GM21390 (cell line): ENCODE measurements at regions not wholly inside any gene's neighbourhood (a gene's known extent, or its start where the extent isn't known, plus 50 kb on each side); places are given as distances from the start of the nearest gene placed in this dataset.

ENCODE experiments used
- ATAC-seq: cut with Tn5 transposase; IDR thresholded peaks from one replicate; pipeline ENCODE4 v1.9.1; 2021; ENCODE audit not compliant: unreplicated experiment

GRCh38 chr3:162491952-162492351 is 995.3 kb downstream of the OTOL1 start:
- no peak for ATAC-seq

GRCh38 chr3:162492446-162493081 is 996.0 kb downstream of the OTOL1 start:
- ATAC-seq, result no peak

GRCh38 chr3:162498626-162499025 is 1002.0 kb downstream of the OTOL1 start:
- ATAC-seq, result no peak

GRCh38 chr3:162507397-162507796 is 1010.8 kb downstream of the OTOL1 start:
- ATAC-seq, result no peak

GRCh38 chr3:162512488-162512887 is 1015.9 kb downstream of the OTOL1 start:
- no peak for ATAC-seq

- no peak for ATAC-seq
Measured at GRCh38 chr3:162517110-162517509, 1020.5 kb downstream of the OTOL1 start.

- ATAC-seq, result no peak
Measured at GRCh38 chr3:162521669-162522068, 1025.1 kb downstream of the OTOL1 start.

- ATAC-seq, result no peak
Measured at GRCh38 chr3:162525066-162525742, 1028.6 kb downstream of the OTOL1 start.

GRCh38 chr3:162525771-162526170 is 1029.2 kb downstream of the OTOL1 start:
- no peak for ATAC-seq

- ATAC-seq, result no peak
Measured at GRCh38 chr3:162534431-162534830, 1037.8 kb downstream of the OTOL1 start.

- no peak for ATAC-seq
Measured at GRCh38 chr3:162538491-162538890, 1041.9 kb downstream of the OTOL1 start.

GRCh38 chr3:162538906-162539305 is 1042.3 kb downstream of the OTOL1 start:
- no peak for ATAC-seq

GRCh38 chr3:162540421-162540820 is 1043.8 kb downstream of the OTOL1 start:
- ATAC-seq, result no peak

GRCh38 chr3:162541923-162542322 is 1045.3 kb downstream of the OTOL1 start:
- ATAC-seq, result no peak

- ATAC-seq, result no peak
Measured at GRCh38 chr3:162544246-162544645, 1047.6 kb downstream of the OTOL1 start.

- no peak for ATAC-seq
Measured at GRCh38 chr3:162546910-162547309, 1050.3 kb downstream of the OTOL1 start.

GRCh38 chr3:162547321-162547720 is 1050.7 kb downstream of the OTOL1 start:
- no peak for ATAC-seq

- ATAC-seq, result no peak
Measured at GRCh38 chr3:162555761-162556160, 1059.2 kb downstream of the OTOL1 start.

GRCh38 chr3:162558016-162558415 is 1061.4 kb downstream of the OTOL1 start:
- no peak for ATAC-seq

- ATAC-seq, result no peak
Measured at GRCh38 chr3:162568706-162569105, 1072.1 kb downstream of the OTOL1 start.

- no peak for ATAC-seq
Measured at GRCh38 chr3:162569314-162569713, 1072.7 kb downstream of the OTOL1 start.

- no peak for ATAC-seq
Measured at GRCh38 chr3:162584986-162585385, 1088.4 kb downstream of the OTOL1 start.

GRCh38 chr3:162586591-162586990 is 1090.0 kb downstream of the OTOL1 start:
- ATAC-seq, result no peak
